Liver (tissue), 3 donors: ENCODE measurements at regions not wholly inside any gene's neighbourhood (a gene's known extent, or its start where the extent isn't known, plus 50 kb on each side); places are given as distances from the start of the nearest gene placed in this dataset.

ENCODE experiments used
- CTCF ChIP-seq: fragments of 150-350 bp; IDR thresholded peaks from 2 replicates; pipeline ENCODE4 v1.5.1; 2017; ENCODE audit warnings: improper control_type of control experiment, low read depth, low read length; ENCODE audit not compliant: missing input control
- EGR1 ChIP-seq, 2 donors: IDR thresholded peaks; 2 replicates each; pipeline ENCODE4 v1.6.1; 2016 to 2018; ENCODE audit warnings: antibody characterized with exemption in 2 of 2, low read depth in 2 of 2
- FOXA1 ChIP-seq: IDR thresholded peaks from 2 replicates; pipeline ENCODE4 v1.6.1; 2016; ENCODE audit warnings: antibody characterized with exemption
- GABPA ChIP-seq, 2 donors: IDR thresholded peaks in 1 of 2; conservative IDR thresholded peaks in 1 of 2; 2 replicates each; pipeline ENCODE4 v1.6.1; 2016; ENCODE audit warnings: antibody characterized with exemption in 2 of 2, mild to moderate bottlenecking in 1 of 2, moderate library complexity in 1 of 2
- HNF4A ChIP-seq, 2 donors: conservative IDR thresholded peaks; 2 replicates each; pipeline ENCODE4 v1.6.1; 2016; ENCODE audit warnings: antibody characterized with exemption in 2 of 2, mild to moderate bottlenecking in 2 of 2
- JUND ChIP-seq, 2 donors: IDR thresholded peaks; 2 replicates each; pipeline ENCODE4 v1.6.1; 2016; ENCODE audit warnings: antibody characterized with exemption in 2 of 2
- MAX ChIP-seq: IDR thresholded peaks from 2 replicates; pipeline ENCODE4 v1.6.1; 2016; ENCODE audit warnings: antibody characterized with exemption
- RAD21 ChIP-seq, 2 donors: IDR thresholded peaks; 2 replicates each; pipeline ENCODE4 v1.6.1; 2016; ENCODE audit warnings: antibody characterized with exemption in 2 of 2, mild to moderate bottlenecking in 2 of 2
- REST ChIP-seq: IDR thresholded peaks from 2 replicates; pipeline ENCODE4 v1.6.1; 2016; ENCODE audit warnings: antibody characterized with exemption, mild to moderate bottlenecking
- RXRA ChIP-seq, 2 donors: IDR thresholded peaks; 2 replicates each; pipeline ENCODE4 v1.6.1; 2017 to 2018; ENCODE audit warnings: antibody characterized with exemption in 2 of 2, mild to moderate bottlenecking in 1 of 2
- SP1 ChIP-seq: IDR thresholded peaks from 2 replicates; pipeline ENCODE4 v1.6.1; 2018; ENCODE audit warnings: antibody characterized with exemption, mild to moderate bottlenecking
- TAF1 ChIP-seq: conservative IDR thresholded peaks from 2 replicates; pipeline ENCODE4 v1.6.1; 2016; ENCODE audit warnings: antibody characterized with exemption, mild to moderate bottlenecking
- YY1 ChIP-seq: IDR thresholded peaks from 2 replicates; pipeline ENCODE4 v1.6.1; 2016; ENCODE audit warnings: antibody characterized with exemption, mild to moderate bottlenecking
- ZBTB33 ChIP-seq: IDR thresholded peaks from 2 replicates; pipeline ENCODE4 v1.6.1; 2016; ENCODE audit warnings: antibody characterized with exemption
- donor health status: healthy.
- donor health status: healthy.

- TF ChIP-seq CTCF: no peak
- TF ChIP-seq YY1: no peak
- TF ChIP-seq RAD21 (IDR thresholded peaks at IDR 0.05): no peak
- TF ChIP-seq REST: no peak
- no peak for TF ChIP-seq ZBTB33
- no peak for TF ChIP-seq TAF1
- no peak for TF ChIP-seq GABPA (IDR thresholded peaks at IDR 0.05 in 1 of 2, conservative IDR thresholded peaks at IDR 0.05 in 1 of 2)
- TF ChIP-seq JUND (IDR thresholded peaks at IDR 0.05): no peak
- TF ChIP-seq MAX: no peak
- TF ChIP-seq SP1: no peak
- no peak for TF ChIP-seq RXRA (IDR thresholded peaks at IDR 0.05)
- TF ChIP-seq FOXA1: no peak
- no peak for TF ChIP-seq HNF4A (conservative IDR thresholded peaks at IDR 0.05)
- no peak for TF ChIP-seq EGR1 (IDR thresholded peaks at IDR 0.05; ENCODE audit: low read depth in 2 of 2)
Measured at GRCh38 chr2:190805126-190805525, 75.5 kb upstream of the GLS start.
